Ectodermal cell (in vitro differentiated cells): ENCODE measurements at regions not wholly inside any gene's neighbourhood (a gene's known extent, or its start where the extent isn't known, plus 50 kb on each side); places are given as distances from the start of the nearest gene placed in this dataset.

Experiments
- H3K27ac ChIP-seq: 2 replicates; pipeline ENCODE4 v1.7.0; 2013; ENCODE audit warnings: mild to moderate bottlenecking, low read depth, low read length; ENCODE audit not compliant: insufficient read depth, poor library complexity, severe bottlenecking
- H3K27me3 ChIP-seq: 2 replicates; pipeline ENCODE4 v1.7.0; 2013; ENCODE audit warnings: mild to moderate bottlenecking, low read length; ENCODE audit not compliant: insufficient read depth, control insufficient read depth, poor library complexity, severe bottlenecking
- H3K36me3 ChIP-seq: one replicate; pipeline ENCODE4 v1.7.0; 2013; ENCODE audit warnings: low read length; ENCODE audit not compliant: control insufficient read depth, insufficient read depth
- H3K4me1 ChIP-seq: one replicate; pipeline ENCODE4 v1.7.0; 2013; ENCODE audit warnings: low read length; ENCODE audit not compliant: control insufficient read depth, insufficient read depth
- H3K4me3 ChIP-seq: 2 replicates; pipeline ENCODE4 v1.7.0; 2013; ENCODE audit warnings: low read depth, low read length, control low read depth; ENCODE audit not compliant: insufficient read depth
- H3K9me3 ChIP-seq: 2 replicates; pipeline ENCODE4 v1.7.0; 2013; ENCODE audit warnings: mild to moderate bottlenecking, low read length, moderate library complexity; ENCODE audit not compliant: control insufficient read depth
- WGBS, 2 experiments: methylation state at CpG; one replicate each; pipeline ENCODE4 v1.1.7; 2013; ENCODE audit warnings: missing lambda C conversion rate in 2 of 2; 5-methylcytosine and 5-hydroxymethylcytosine counted together

GRCh38 chr12:77724367-77724957 is 106.2 kb upstream of the NAV3 start:
- H3K4me1 ChIP-seq, result no peaks in the 10 kb centered on the region
- no peak overlapping the region for H3K4me3 ChIP-seq
- no peaks in the 10 kb centered on the region for H3K9me3 ChIP-seq
- no peak overlapping the region for H3K27ac ChIP-seq
- 81% methylated on average over 1 of the region's 1 CpG; no CpG with 5 or more reads in 1 of the 2 experiments for WGBS, 2 experiments
- H3K27me3 ChIP-seq, result no peaks in the 10 kb centered on the region
- no peaks in the 10 kb centered on the region for H3K36me3 ChIP-seq

- no peak overlapping the region for H3K4me3 ChIP-seq
- H3K27ac ChIP-seq, result no peak overlapping the region
- no peaks in the 10 kb centered on the region for H3K27me3 ChIP-seq
- no peaks in the 10 kb centered on the region for H3K9me3 ChIP-seq
- no peaks in the 10 kb centered on the region for H3K36me3 ChIP-seq
- no peaks in the 10 kb centered on the region for H3K4me1 ChIP-seq
Measured at GRCh38 chr12:77723308-77723707, 107.4 kb upstream of the NAV3 start.

- Histone ChIP-seq H3K36me3 (no peaks in the 10 kb centered on the region), H3K27ac (no peak overlapping the region), H3K4me1 (no peaks in the 10 kb centered on the region), H3K4me3 (no peak overlapping the region), H3K9me3 (no peaks in the 10 kb centered on the region), H3K27me3 (no peaks in the 10 kb centered on the region)
Measured at GRCh38 chr12:77722536-77722935, 108.2 kb upstream of the NAV3 start.

- WGBS, 2 experiments, result 81 to 89% methylated on average over 2 of the region's 2 CpGs
Measured at GRCh38 chr12:77720258-77720657, 110.4 kb upstream of the NAV3 start.

GRCh38 chr12:77710209-77710608 is 120.5 kb upstream of the NAV3 start:
- Histone ChIP-seq H3K4me3 (no peak overlapping the region), H3K9me3 (no peaks in the 10 kb centered on the region), H3K27ac (no peak overlapping the region), H3K27me3 (no peaks in the 10 kb centered on the region), H3K36me3 (no peaks in the 10 kb centered on the region), H3K4me1 (no peaks in the 10 kb centered on the region)
- no CpG with 5 or more reads among the region's 1 CpG for WGBS, 2 experiments

More at GRCh38 chr12:77720258-77720657, 110.4 kb upstream of the NAV3 start:
- no peaks in the 10 kb centered on the region for H3K4me1 ChIP-seq
- no peak overlapping the region for H3K27ac ChIP-seq
- no peaks in the 10 kb centered on the region for H3K27me3 ChIP-seq
- H3K4me3 ChIP-seq, result no peak overlapping the region
- no peaks in the 10 kb centered on the region for H3K36me3 ChIP-seq
- H3K9me3 ChIP-seq, result no peaks in the 10 kb centered on the region

GRCh38 chr12:77697126-77697525 is 133.6 kb upstream of the NAV3 start:
- no CpG with 5 or more reads among the region's 1 CpG for WGBS, 2 experiments
- Histone ChIP-seq H3K27me3 (no peaks in the 10 kb centered on the region), H3K4me1 (no peaks in the 10 kb centered on the region), H3K36me3 (no peaks in the 10 kb centered on the region), H3K4me3 (no peak overlapping the region), H3K9me3 (no peaks in the 10 kb centered on the region), H3K27ac (no peak overlapping the region)

- H3K27me3 ChIP-seq, result no peaks in the 10 kb centered on the region
- WGBS, 2 experiments, result 91 to 94% methylated on average over 2 of the region's 2 CpGs
- H3K4me1 ChIP-seq, result no peaks in the 10 kb centered on the region
- H3K27ac ChIP-seq, result no peak overlapping the region
- no peaks in the 10 kb centered on the region for H3K36me3 ChIP-seq
- no peaks in the 10 kb centered on the region for H3K9me3 ChIP-seq
- no peak overlapping the region for H3K4me3 ChIP-seq
Measured at GRCh38 chr12:77696183-77696582, 134.5 kb upstream of the NAV3 start.

GRCh38 chr12:77689510-77690086 is 141.1 kb upstream of the NAV3 start:
- Histone ChIP-seq H3K4me1 (no peaks in the 10 kb centered on the region), H3K9me3 (no peaks in the 10 kb centered on the region), H3K36me3 (no peaks in the 10 kb centered on the region), H3K4me3 (no peak overlapping the region), H3K27me3 (no peaks in the 10 kb centered on the region), H3K27ac (no peak overlapping the region)

- no peaks in the 10 kb centered on the region for H3K4me1 ChIP-seq
- no peaks in the 10 kb centered on the region for H3K9me3 ChIP-seq
Measured at GRCh38 chr12:77687321-77687720, 143.4 kb upstream of the NAV3 start.

GRCh38 chr12:77686760-77687159 is 143.9 kb upstream of the NAV3 start:
- no peak overlapping the region for H3K4me3 ChIP-seq
- whole genome bisulfite sequencing, 2 experiments, result 94 to 97% methylated on average over 2 of the region's 2 CpGs

More at GRCh38 chr12:77687321-77687720, 143.4 kb upstream of the NAV3 start:
- 86 to 92% methylated on average over 3 of the region's 3 CpGs for WGBS, 2 experiments
- Histone ChIP-seq H3K27me3 (no peaks in the 10 kb centered on the region), H3K36me3 (no peaks in the 10 kb centered on the region), H3K4me3 (no peak overlapping the region), H3K27ac (no peak overlapping the region)

GRCh38 chr12:77685901-77686300 is 144.8 kb upstream of the NAV3 start:
- Histone ChIP-seq H3K27ac (no peak overlapping the region), H3K4me1 (no peaks in the 10 kb centered on the region), H3K36me3 (no peaks in the 10 kb centered on the region), H3K4me3 (no peak overlapping the region), H3K27me3 (no peaks in the 10 kb centered on the region), H3K9me3 (no peaks in the 10 kb centered on the region)
- 93 to 94% methylated on average over 2 of the region's 2 CpGs for WGBS, 2 experiments

More at GRCh38 chr12:77686760-77687159, 143.9 kb upstream of the NAV3 start:
- Histone ChIP-seq H3K27me3 (no peaks in the 10 kb centered on the region), H3K36me3 (no peaks in the 10 kb centered on the region), H3K9me3 (no peaks in the 10 kb centered on the region), H3K27ac (no peak overlapping the region), H3K4me1 (no peaks in the 10 kb centered on the region)
